ENCODE measurements at regions not wholly inside any gene's neighbourhood (a gene's known extent, or its start where the extent isn't known, plus 50 kb on each side); places are given as distances from the start of the nearest gene placed in this dataset.

DNA sequence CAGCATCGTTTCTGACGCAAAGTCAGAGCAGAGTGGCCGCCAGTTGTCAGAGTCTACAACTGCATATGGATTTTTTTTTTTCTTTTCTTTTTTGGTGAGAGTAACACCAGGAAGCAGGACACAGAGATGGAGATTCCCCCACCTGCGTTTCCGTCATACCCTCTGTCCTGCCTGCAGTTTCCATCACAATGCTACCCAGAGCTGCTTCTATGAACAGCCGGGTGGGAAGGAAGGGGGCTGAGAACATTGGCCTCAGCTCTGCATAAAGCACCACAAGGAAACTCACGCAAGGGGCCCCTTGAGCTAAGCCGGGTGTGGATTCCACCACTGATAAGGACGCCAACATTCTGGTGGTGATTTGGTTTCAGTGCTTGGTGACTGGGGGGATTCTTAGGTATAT lies 183.5 kb upstream of the AFDN start:
- no peak overlapping the region for H3K27ac ChIP-seq
- no peak for ATAC-seq (replicated peaks in 6 of 8)
- in situ Hi-C loops (cut with MboI; ENCODE audit: low pct_unique_long_range_greater_than_20kb in 2 of 9, low sequenced_read_pairs in 9 of 9, unreplicated experiment in 9 of 9): no loop called here
- H3K4me3 ChIP-seq: no peak overlapping the region
- peaks cover 15 to 16% of the 10 kb centered on the region in 2 donors for H3K4me1 ChIP-seq (replicated peaks in 1 of 2)
- 38 to 100% (median 66%) methylated on average over 1 to 8 of the region's 9 CpGs for WGBS, 10 experiments

DNA sequence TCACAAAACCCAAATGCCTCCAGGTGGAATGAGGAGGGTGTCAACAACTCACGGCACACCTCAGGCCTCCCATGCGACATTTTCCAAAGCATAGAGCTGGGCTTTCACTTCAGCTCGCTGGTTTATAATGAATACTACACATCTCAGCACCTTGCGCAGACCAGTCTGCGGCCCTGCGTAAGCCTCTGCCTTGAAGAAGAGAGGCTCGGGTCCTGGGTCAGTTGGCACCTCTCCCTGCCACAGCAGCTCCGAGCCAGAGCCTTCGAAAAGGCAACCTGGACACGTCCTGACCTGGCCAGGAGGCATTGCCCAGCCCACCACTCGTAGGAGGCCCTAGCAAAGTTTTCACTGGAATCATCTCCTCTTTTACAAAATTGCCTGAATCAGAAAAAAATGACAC lies 183.0 kb upstream of the AFDN start:
- H3K27ac ChIP-seq: no peak overlapping the region
- in situ Hi-C loops (cut with MboI; ENCODE audit: low pct_unique_long_range_greater_than_20kb in 2 of 9, low sequenced_read_pairs in 9 of 9, unreplicated experiment in 9 of 9): no loop called here
- 67 to 100% (median 92%) methylated on average over 1 to 4 of the region's 11 CpGs; no CpG with 5 or more reads in 5 of the 10 experiments for WGBS, 10 experiments
- H3K4me1 ChIP-seq (replicated peaks in 1 of 2): peaks cover 16 to 18% of the 10 kb centered on the region in 2 donors
- H3K4me3 ChIP-seq: no peak overlapping the region
- ATAC-seq (replicated peaks in 6 of 8): no peak

DNA sequence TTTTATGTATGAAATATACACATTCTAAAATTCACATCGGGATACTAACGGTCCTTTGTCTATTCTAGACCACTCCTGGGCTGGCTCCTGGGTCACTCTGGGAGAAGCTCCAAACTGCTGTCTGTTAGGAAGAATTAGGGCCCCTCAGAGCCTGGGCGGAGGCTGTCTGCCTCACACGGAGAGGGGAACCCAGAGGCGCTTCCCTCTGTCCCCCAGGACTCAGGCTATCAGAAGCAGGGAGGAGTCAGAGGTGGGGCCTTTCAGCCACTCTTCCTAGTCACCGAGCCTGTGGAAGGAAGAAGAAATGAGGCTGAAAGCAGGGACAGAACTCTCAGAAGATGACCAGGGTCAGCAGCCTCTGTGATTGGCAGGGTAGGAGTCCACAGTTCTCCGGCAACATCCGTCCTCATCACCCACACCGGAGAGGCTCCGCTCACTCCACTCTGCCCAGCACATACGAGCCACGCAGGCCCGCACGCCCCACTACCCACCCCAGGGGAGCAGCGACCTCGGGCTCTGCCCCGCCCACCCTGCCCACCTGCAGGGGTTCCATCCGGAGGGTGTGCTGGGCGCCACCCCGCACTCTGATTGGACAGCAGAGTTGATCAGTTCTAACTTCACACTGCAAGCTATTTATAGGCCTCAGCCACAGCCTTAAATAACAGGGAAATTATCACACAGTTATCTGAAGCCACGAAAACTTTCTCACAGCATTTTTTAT lies 182.1 kb upstream of the AFDN start:
- in situ Hi-C loops (cut with MboI; ENCODE audit: low pct_unique_long_range_greater_than_20kb in 2 of 9, low sequenced_read_pairs in 9 of 9, unreplicated experiment in 9 of 9): no loop called here
- peak in 5 of 8 experiments; percentile 13 to 78 (median 38) for ATAC-seq (replicated peaks in 6 of 8)
- Histone ChIP-seq H3K27ac (peak overlapping the region in 1 of 2 donors; percentile 20), H3K4me3 (no peak overlapping the region), H3K4me1 (replicated peaks in 1 of 2) (peaks cover 16 to 18% of the 10 kb centered on the region in 2 donors)
- 0 to 93% (median 74%) methylated on average over 1 to 6 of the region's 21 CpGs; no CpG with 5 or more reads in 7 of the 10 experiments for WGBS, 10 experiments

GRCh38 chr6:167645368-167645767 lies 181.3 kb upstream of the AFDN start:
- H3K27ac ChIP-seq: no peak overlapping the region
- no peak overlapping the region for H3K4me3 ChIP-seq
- in situ Hi-C loops (cut with MboI; ENCODE audit: low pct_unique_long_range_greater_than_20kb in 2 of 9, low sequenced_read_pairs in 9 of 9, unreplicated experiment in 9 of 9): no loop called here
- peaks cover 16 to 18% of the 10 kb centered on the region in 2 donors for H3K4me1 ChIP-seq (replicated peaks in 1 of 2)
- no peak for ATAC-seq (replicated peaks in 6 of 8)
- WGBS, 10 experiments: 29 to 92% (median 89%) methylated on average over 2 to 8 of the region's 8 CpGs; no CpG with 5 or more reads in 3 of the 10 experiments

GRCh38 chr6:167647306-167647705 lies 179.4 kb upstream of the AFDN start:
- Histone ChIP-seq H3K27ac (no peak overlapping the region), H3K4me1 (replicated peaks in 1 of 2) (peaks cover 16 to 26% of the 10 kb centered on the region in 2 donors), H3K4me3 (no peak overlapping the region)
- in situ Hi-C loops (cut with MboI; ENCODE audit: low pct_unique_long_range_greater_than_20kb in 2 of 9, low sequenced_read_pairs in 9 of 9, unreplicated experiment in 9 of 9): no loop called here
- peak in 1 of 8 experiments; percentile 31 for ATAC-seq (replicated peaks in 6 of 8)
- WGBS, 10 experiments: 19 to 80% (median 45%) methylated on average over 1 to 4 of the region's 4 CpGs; no CpG with 5 or more reads in 1 of the 10 experiments

DNA sequence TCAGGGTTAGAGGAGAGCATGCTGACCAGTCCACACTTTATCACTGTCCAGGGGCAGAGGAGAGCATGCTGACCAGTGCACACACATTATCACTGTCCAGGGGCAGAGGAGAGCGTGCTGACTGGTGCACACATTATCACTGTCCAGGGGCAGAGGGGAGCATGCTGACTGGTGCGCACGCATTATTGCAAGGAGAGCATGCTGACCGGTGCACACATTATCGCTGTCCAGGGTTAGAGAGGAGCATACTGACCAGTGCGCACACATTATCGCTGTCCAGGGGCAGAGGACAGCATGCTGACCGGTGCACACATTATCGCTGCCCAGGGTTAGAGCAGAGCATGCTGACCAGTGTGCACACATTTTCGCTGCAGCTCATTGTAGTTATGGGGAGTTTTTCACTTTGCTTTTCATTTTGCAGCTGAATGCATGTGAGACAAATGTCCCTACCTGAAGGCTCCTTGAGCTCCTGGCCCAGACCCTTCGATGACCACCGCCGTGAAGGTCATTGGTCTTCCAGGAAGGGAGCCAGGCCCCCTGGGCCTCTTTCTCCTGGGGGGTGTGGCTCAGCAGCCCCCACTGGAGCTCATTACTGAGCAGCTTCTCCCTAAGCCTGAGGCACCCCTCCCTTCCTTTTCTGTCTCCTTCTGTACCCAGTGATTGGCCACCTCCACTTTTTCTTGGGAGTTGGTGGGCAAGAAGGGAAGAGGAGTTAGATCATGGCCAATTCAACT lies 178.8 kb upstream of the AFDN start:
- ATAC-seq (replicated peaks in 6 of 8): peak in 5 of 8 experiments; percentile 27 to 67 (median 51)
- WGBS, 10 experiments: 60 to 100% (median 93%) methylated on average over 1 to 10 of the region's 13 CpGs; no CpG with 5 or more reads in 4 of the 10 experiments
- in situ Hi-C loops (cut with MboI; ENCODE audit: low pct_unique_long_range_greater_than_20kb in 2 of 9, low sequenced_read_pairs in 9 of 9, unreplicated experiment in 9 of 9): no loop called here
- H3K4me1 ChIP-seq (replicated peaks in 1 of 2): peaks cover 16 to 26% of the 10 kb centered on the region in 2 donors
- H3K27ac ChIP-seq: peak overlapping the region in 1 of 2 donors; percentile 6
- no peak overlapping the region for H3K4me3 ChIP-seq

DNA sequence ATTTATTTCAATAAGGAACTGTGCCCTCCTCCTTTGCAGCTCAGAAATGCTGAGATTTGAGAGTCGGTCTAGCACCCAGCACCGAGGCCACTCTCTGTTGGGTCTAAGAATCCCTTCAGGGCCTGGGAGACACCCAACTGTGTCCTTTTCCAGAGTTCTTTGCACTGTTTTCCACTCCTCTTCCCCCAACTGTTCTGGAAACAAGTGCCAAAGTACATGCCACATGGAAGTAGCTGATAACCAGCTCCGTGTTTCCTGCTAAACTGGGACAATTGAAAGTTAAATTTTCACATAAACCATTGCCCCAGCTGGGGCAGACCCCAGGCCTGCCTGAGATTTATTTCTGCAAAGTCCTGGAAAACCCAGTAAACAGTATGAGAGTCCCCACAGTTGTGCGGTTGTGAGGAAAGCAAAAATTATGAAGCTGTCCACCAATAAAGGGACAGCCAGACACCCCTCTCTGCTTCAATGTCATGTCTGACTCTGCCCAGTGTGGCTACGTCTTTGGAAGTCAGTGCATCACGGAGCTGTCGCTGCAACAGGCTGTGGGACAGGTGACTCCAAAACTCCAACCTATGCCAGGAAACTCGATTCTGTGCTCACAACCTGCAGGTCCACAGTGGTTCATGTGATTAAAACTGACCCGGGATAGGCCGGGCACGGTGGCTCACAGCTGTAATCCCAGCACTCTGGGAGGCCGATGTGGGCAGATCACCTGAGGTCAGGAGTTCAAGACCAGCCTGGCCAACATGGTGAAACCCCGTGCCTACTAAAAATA lies 178.0 kb upstream of the AFDN start:
- ATAC-seq (replicated peaks in 6 of 8): no peak
- WGBS, 10 experiments: 12 to 98% (median 87%) methylated on average over 2 to 8 of the region's 13 CpGs; no CpG with 5 or more reads in 3 of the 10 experiments
- Histone ChIP-seq H3K4me3 (no peak overlapping the region), H3K4me1 (replicated peaks in 1 of 2) (peaks cover 16 to 26% of the 10 kb centered on the region in 2 donors), H3K27ac (peak overlapping the region in 1 of 2 donors; percentile 6)
- in situ Hi-C loops (cut with MboI; ENCODE audit: low pct_unique_long_range_greater_than_20kb in 2 of 9, low sequenced_read_pairs in 9 of 9, unreplicated experiment in 9 of 9): no loop called here

GRCh38 chr6:167649476-167649875 lies 177.2 kb upstream of the AFDN start:
- peaks cover 14 to 24% of the 10 kb centered on the region in 2 donors for H3K4me1 ChIP-seq (replicated peaks in 1 of 2)
- in situ Hi-C loops (cut with MboI; ENCODE audit: low pct_unique_long_range_greater_than_20kb in 2 of 9, low sequenced_read_pairs in 9 of 9, unreplicated experiment in 9 of 9): no loop called here
- no peak overlapping the region for H3K27ac ChIP-seq
- WGBS, 10 experiments: 45 to 100% (median 82%) methylated on average over 1 to 6 of the region's 8 CpGs
- no peak for ATAC-seq (replicated peaks in 6 of 8)
- H3K4me3 ChIP-seq: no peak overlapping the region

DNA sequence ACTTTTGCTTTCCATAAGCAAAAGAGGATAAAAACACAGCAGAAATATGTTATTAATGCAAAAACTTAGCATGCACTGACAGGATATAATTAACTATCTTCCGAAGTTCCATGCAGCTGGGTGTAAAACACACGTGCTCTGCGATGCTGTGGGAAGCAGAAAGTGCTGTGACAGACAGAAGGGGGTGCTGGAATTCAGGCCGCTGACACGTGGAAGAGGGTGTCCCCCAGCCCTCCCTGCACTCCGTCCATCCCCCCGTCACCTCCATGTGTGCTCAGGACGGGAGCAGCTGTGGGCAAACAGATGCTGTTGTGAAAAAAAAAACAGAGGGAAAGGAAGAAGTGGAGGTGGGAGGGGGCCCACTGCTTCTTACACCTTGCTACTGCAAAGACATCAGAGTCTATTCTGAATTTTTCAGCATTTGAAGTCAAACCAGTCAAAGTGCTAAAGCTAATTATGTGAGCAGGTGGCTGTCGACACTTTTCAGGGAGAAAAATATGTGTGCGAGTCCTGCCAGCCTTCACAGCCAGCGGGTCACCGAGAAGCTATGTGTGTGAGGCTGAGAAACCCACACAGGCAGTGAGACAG lies 175.9 kb upstream of the AFDN start:
- Histone ChIP-seq H3K27ac (no peak overlapping the region), H3K4me1 (replicated peaks in 1 of 2) (peaks cover 12 to 17% of the 10 kb centered on the region in 2 donors), H3K4me3 (no peak overlapping the region)
- 0 to 80% (median 42%) methylated on average over 1 to 11 of the region's 12 CpGs; no CpG with 5 or more reads in 1 of the 10 experiments for WGBS, 10 experiments
- in situ Hi-C loops (cut with MboI; ENCODE audit: low pct_unique_long_range_greater_than_20kb in 2 of 9, low sequenced_read_pairs in 9 of 9, unreplicated experiment in 9 of 9): no loop called here
- peak in 5 of 8 experiments; percentile 69 to 86 (median 83) for ATAC-seq (replicated peaks in 6 of 8)

GRCh38 chr6:167651318-167652041 lies 175.2 kb upstream of the AFDN start:
- in situ Hi-C loops (cut with MboI; ENCODE audit: low pct_unique_long_range_greater_than_20kb in 2 of 9, low sequenced_read_pairs in 9 of 9, unreplicated experiment in 9 of 9): no loop called here
- Histone ChIP-seq H3K4me1 (replicated peaks in 1 of 2) (peaks cover 12 to 17% of the 10 kb centered on the region in 2 donors), H3K4me3 (no peak overlapping the region), H3K27ac (no peak overlapping the region)
- ATAC-seq (replicated peaks in 6 of 8): peak in 1 of 8 experiments; percentile 57
- 17 to 90% (median 66%) methylated on average over 2 to 8 of the region's 10 CpGs; no CpG with 5 or more reads in 1 of the 10 experiments for WGBS, 10 experiments

GRCh38 chr6:167652042-167652700 lies 174.5 kb upstream of the AFDN start:
- WGBS, 10 experiments: 64 to 87% (median 73%) methylated on average over 1 to 9 of the region's 23 CpGs; no CpG with 5 or more reads in 3 of the 10 experiments
- no peak overlapping the region for H3K4me3 ChIP-seq
- H3K27ac ChIP-seq: no peak overlapping the region
- in situ Hi-C loops (cut with MboI; ENCODE audit: low pct_unique_long_range_greater_than_20kb in 2 of 9, low sequenced_read_pairs in 9 of 9, unreplicated experiment in 9 of 9): no loop called here
- no peak for ATAC-seq (replicated peaks in 6 of 8)
- peaks cover 12 to 17% of the 10 kb centered on the region in 2 donors for H3K4me1 ChIP-seq (replicated peaks in 1 of 2)
